Stimulated activated CD8-positive, alpha-beta memory T cell treated with anti-CD3 and anti-CD28 coated beads, Interleukin-7, amount 100 ng/mL, for 48 hours (primary cell): ENCODE measurements at regions not wholly inside any gene's neighbourhood (a gene's known extent, or its start where the extent isn't known, plus 50 kb on each side); places are given as distances from the start of the nearest gene placed in this dataset.

Experiments used
- DNase-seq, 2 donors: peaks; one replicate each; pipeline ENCODE4 v3.0.0-alpha.2; 2020; ENCODE audit warnings: low read depth in 1 of 2; ENCODE audit errors: extremely low read depth in 1 of 2

DNA sequence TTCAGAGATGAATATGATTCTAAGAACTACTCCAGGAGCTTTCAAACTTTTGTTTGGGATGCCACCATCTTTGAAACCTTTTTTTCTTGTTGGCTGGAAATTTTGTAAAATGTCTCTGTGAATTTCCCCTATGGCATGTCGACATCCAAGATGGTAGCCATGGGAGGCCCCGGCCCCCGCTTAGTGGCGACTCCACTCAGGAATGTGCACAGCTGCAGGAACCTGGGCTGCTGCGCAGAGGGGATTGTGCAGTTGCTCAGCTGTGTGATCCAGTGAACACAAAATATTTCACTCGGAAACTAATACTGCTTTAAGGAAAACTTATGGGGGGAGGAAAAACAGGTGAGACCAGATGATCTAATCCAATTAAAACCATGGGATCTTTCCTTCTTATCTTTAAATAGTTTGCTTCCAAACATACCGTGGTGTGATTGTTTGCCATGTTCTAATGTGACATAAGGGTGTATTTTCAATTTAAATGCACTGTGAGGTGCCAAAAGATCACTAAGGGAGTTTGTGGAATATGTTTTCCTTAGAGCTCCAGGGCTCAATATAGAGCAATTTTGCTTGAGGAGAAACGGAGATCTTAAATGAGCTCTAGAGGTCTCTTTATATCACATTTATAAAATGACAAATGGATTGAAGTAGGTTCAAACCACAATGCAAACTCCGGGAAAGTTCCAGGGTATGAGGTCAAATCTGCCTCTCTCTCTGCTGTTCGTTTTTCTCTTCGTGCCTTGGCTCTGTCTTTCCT lies 497.7 kb downstream of the FGF9 start:
- DNase-seq: no peak

GRCh38 chr13:22169473-22169872 lies 498.6 kb downstream of the FGF9 start:
- no peak for DNase-seq

DNA sequence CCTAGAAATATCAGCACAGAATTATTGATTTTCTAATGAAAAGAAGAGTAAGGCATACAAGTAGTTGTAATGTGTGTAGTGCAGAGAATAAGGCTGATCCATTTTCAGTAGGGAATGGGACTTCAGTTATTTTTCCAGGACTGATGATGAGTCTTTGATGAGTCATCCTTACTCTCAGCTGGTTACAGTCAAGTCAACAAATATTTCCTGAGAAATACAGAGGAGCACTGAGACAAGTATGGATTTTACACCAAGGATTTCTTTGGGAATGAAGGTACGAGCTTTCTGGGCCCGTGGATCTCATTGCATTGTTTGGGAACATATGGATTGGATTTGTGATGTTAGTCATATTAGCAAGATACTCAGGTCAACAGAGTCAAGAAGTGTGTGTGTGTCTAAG lies 502.7 kb downstream of the FGF9 start:
- no peak for DNase-seq

DNA sequence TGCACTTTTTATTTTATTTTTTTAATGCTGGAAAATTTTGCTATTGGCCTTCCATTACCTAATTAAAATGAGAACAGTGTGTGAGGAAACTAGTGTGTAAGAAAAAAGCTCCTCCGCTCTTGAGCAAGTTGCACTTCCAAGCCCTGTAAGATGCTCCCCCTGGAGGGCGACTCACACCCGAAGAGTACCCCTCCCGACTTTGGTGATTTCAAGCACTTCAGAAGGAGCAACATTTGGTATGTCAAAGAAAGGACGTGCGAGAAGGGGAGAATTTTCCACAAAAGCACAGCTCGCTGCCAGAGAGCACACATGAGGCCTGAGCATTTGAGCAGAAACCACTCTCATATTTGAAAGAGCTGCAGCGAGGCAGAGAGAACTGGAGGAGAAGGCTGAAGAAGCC lies 504.4 kb downstream of the FGF9 start:
- no peak for DNase-seq

DNA sequence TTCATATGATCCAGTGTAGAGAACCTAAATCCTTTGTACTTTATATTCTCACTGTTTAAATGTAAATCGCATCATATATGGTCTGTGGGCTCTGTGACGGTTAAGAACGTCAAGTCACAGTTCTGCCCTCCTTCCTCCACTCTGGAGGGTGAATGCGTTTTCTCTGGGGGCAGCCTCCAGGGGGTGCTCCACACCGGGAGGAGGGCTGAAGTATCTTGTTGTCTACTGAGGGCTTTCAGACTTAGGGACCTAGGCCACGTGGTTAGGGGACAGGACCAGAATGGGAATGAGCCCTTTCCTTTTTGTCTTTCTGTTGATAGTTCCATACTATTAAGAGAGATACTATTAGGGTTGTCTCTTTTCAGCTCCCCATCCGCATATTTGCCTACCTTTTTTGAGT lies 504.9 kb downstream of the FGF9 start:
- DNase-seq: no peak

GRCh38 chr13:22176968-22177520 lies 506.2 kb downstream of the FGF9 start:
- no peak for DNase-seq

DNA sequence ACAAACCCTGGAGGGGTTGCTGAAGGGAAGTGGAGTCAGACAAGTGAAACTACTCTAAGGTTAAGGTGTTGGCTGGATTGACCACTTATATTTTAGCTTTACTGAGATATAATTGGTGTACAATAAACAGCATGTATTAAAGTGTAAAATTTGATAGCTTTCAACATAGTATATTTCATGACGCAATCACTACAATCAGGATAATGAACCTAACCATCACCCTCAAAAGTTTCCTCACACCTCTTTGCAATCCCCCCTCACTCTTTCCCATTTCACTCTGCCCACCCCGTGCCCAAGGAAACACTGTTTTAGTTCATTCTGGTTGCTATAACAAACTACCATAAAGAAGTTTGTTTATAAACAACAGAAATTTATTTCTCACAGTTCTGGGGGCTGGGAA lies 508.0 kb downstream of the FGF9 start:
- DNase-seq: no peak

DNA sequence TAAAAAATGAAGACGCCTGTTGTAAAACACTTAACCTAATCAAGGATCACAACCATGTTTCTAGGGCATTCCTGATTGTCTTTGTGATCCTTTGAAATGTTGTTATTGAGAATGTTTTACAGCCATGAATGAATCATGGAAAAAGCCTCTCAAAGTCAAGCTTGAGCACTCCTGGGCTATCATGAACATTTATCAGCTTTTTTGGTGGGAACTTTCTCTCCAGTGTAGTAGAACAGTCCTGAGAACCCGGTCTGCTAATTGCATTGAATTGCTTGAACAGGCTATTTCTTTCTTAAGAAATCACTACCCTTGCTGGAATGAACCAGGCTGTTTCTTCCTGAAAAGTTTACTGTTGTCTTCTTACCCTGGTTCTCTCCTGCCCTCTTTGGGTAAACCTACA lies 516.5 kb downstream of the FGF9 start:
- DNase-seq: no peak

DNA sequence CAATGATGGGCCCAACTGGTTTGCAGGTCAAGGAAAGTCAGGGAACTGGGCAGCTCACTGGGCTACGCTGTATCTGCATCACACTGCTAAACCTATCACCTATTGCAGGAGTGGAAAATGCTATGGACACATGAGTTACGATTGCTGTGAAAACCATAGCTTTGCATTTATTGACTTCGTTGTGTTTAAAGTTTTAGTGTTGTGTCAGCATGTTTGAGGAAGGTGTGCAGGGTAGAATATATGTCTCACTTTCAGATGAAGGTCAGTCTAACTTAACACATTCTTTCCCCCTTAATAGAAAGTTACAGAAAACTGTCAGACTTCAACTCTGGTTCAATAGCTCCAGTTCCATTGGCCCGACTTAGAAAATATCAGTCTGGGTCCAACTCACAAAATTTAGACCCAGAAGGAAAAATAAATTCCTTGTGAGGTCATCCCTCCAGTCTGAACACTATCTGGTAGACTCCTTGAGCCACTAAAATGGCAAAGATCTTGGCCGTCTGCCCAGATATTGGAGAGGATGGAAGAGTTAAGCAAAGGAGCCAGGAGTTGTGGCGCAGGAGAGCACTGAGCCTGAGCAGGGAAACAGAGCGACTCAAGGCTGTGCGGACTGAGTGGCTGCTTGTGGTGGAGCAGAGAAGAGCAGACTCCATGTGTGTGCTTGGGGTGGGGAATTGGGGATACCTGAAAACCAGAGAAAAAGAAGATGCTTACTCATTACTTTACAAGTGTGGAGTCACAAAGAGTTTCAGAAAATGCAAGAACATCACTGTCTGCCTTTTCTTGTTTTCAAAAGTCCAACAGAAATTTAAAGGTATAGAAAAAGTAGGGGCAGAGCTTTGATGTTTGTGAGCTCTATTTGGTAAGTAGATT lies 518.5 kb downstream of the FGF9 start:
- no peak for DNase-seq

DNA sequence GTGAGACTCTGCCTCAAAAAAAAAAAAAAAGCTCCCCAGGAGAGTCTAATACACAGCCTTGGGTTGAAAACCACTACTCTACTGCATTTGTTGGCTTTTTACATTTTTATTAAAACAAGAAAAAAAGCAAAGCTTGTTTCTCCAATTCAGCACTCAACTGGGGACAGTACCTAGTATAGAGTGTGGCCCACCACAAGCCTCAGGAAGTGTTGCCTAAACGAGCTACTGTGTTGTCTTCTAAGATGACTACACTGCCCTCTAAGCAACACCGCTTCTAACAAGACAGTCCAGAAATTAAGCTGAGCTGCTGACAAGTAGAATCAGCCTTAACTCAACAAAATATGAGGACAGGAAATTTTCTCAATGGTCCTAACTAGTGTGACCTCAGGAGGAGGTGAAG lies 522.2 kb downstream of the FGF9 start:
- no peak for DNase-seq

DNA sequence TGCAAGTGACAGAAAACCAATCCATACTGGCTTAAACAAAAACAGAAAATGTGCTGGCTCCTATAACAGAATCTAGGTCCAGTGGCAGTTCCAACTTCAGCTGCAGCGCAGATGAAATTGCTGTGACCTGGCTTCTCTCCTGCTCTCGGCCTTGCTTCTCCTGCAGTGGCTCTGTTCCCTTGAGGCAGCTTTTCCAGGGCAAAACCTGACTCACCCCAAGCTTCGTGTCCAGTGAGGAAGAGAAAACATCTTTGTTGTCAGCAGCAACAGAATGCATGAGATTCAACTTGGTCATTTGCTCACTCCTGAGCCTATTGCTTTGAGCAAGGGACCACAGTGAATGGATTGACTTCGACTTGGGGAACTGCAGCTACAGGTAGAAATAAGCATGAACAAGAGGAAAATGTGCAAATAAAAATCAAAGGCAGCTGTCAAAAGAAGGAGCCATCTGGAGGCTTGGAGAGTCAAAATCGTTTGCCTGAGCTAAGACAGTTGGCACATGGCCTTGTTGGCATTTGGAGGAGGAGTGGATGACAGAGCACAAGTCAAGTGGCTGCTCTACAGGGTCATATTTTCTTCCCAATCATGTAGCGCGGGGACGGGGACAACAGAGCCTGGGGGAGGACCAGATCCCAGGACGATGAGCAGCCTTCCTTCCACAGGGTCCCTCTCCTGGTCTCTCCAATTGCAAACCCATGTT lies 523.4 kb downstream of the FGF9 start:
- DNase-seq: no peak

DNA sequence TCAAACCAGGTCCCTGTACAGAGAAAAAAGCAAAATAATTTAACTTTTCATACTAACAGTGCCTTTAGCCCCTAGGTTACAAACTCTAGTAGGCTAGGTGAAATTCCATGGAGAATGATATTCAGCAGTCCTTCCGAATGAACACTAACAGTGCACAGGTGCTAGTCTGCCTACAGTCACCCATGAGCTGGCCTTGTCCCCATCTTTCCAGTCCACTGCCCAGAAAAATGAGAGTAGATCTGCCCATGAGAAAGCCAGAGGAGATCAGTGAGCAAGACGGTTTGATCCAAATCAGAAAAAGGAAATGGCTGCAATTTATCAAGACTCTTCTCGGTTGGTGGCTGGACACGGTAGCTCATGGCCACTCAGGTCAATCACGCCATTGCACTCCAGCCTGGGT lies 524.9 kb downstream of the FGF9 start:
- DNase-seq: no peak

GRCh38 chr13:22196777-22197176 lies 525.9 kb downstream of the FGF9 start:
- no peak for DNase-seq

- DNase-seq: no peak
These were observed 527.1 kb downstream of the FGF9 start for GRCh38 chr13:22198001-22198400.

DNA sequence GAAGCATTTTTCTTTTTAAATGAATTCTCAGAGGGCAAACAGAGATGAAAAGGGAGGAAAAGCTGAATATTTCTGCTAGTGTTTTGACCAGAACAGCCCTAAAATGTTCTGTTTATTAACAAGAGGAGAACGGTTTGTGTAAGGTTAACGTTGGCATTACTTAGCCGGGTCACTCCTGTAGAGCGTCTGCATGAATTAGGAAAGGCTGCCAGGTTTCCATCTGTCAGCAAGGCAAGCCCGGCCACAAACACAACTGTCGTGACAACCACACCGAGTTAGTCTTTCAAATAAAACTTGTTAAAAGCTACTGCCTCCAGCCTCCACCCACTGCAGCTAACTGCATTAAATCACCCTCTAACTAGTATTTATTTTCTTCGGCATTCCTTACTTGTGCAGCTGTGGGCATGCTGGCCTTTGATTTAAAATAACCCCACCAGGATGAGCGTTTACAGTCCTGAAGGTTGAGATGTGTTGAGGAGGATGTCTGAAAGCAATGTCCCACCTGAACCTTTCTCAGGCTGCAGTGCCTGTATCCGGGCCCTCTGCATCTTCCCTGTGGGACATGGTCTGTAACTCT lies 527.9 kb downstream of the FGF9 start:
- no peak for DNase-seq

DNA sequence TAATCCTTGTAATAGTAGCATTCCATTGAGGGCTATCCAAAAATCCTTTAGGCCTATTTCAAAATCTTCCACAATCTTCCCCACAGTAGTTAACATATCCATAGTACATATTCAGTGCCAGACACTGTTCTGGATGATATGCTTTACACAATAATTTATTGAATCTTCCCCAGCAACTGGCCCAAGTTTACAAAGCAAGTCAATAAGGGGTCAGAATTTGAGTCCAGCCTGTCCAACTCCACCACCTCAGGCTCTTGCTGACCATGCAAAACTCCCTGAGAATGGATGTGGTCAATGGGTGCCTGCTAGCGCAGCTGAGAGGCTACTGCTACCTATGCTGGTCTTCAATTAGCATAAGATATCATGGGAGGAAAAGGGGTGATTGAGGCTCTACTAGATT lies 529.6 kb downstream of the FGF9 start:
- no peak for DNase-seq

DNA sequence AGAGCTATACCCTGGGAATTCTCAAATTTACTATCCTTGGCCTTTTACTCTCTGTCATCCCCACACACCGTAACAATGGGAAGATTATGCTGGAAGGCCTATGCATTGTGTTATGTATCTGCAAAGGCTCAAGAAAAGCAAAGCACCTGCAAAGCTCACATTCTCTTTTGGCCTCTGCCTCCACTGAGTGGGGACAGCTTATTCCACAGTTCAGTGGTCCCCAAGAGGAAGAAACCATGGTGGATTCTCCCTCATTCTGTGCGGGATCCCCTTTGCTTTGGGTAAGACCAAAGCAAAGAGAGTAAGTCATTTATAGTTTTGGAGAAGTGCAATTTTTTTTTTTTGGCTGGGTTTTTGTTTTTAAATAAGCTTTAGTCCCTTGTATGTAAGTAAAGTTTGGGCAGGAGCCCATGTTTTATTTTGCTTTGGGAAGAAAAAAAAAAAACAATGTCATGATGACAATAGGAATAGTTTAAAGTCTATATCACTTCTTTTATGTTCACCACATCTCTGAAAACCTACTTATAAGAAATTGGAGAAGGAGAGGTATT lies 530.6 kb downstream of the FGF9 start:
- no peak for DNase-seq

- DNase-seq: no peak
These were observed 539.5 kb downstream of the FGF9 start for GRCh38 chr13:22210134-22210930.

DNA sequence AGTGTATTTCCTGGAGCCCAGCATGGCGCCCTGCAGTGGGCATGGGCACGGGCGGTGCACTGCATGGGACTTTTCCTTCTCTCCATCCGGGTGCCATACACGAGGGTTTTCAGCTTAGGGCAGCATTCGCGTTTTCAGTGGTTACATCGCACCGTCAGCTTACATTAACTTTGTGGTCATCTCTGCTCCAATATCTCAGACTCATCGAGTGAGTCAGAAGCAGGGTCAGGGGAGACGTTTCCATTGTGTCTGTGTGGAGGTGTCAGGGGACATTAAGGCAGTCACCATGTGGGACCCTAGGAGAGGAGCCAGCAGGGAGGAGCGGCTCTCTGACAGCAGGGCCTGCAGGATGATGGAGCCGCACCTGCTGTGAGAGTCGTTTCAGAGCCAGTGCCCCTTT lies 541.0 kb downstream of the FGF9 start:
- DNase-seq: no peak

DNA sequence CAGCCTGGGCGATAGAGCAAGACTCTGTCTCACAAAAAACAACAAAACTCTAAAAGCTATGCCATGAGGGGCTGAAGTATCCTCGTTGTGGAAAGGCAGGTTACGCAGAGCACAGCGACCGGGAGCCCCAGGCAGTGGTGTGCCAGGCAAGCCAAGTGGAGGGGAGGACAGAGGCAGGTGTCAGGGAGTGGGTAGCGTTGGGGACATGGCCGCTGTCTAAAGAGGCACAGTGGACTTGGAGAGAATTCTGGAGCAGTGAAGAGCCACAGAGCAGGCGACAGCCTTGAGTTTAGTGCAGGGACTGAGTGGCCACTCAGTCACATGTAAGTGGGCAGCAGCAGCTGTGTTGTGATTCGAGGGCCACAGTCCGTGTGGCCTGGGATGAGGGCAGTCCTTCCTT lies 541.7 kb downstream of the FGF9 start:
- DNase-seq: no peak
